ENCODE measurements at regions not wholly inside any gene's neighbourhood (a gene's known extent, or its start where the extent isn't known, plus 50 kb on each side); places are given as distances from the start of the nearest gene placed in this dataset.

- no peak for DNase-seq (ENCODE audit: low read depth)
- TF ChIP-seq MYC (IDR thresholded peaks at IDR 0.05; ENCODE audit: low read depth, low read length) (no peak), CTCF (IDR thresholded peaks at IDR 0.05; ENCODE audit: low read depth, low read length) (no peak), POLR2A (IDR thresholded peaks at IDR 0.05; ENCODE audit: extremely low read depth, insufficient read length) (no peak)
- TF ChIP-seq, protein P1, sequence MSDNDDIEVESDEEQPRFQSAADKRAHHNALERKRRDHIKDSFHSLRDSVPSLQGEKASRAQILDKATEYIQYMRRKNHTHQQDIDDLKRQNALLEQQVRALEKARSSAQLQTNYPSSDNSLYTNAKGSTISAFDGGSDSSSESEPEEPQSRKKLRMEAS (IDR thresholded peaks at IDR 0.05; ENCODE audit: low read depth, low read length): no peak
- H3K4me3 ChIP-seq (ENCODE audit: low read depth, low read length): no peak overlapping the region
Measured at GRCh38 chr1:25163986-25164385, 68.3 kb downstream of the SYF2 start.

GRCh38 chr1:25161981-25162380, 70.3 kb downstream of the SYF2 start:
- no peak overlapping the region for H3K4me3 ChIP-seq (ENCODE audit: low read depth, low read length)
- no peak for DNase-seq (ENCODE audit: low read depth)
- TF ChIP-seq POLR2A (IDR thresholded peaks at IDR 0.05; ENCODE audit: extremely low read depth, insufficient read length): no peak
- TF ChIP-seq MYC (IDR thresholded peaks at IDR 0.05; ENCODE audit: low read depth, low read length): no peak
- TF ChIP-seq, protein P1 (IDR thresholded peaks at IDR 0.05; ENCODE audit: low read depth, low read length): no peak
- no peak for TF ChIP-seq CTCF (IDR thresholded peaks at IDR 0.05; ENCODE audit: low read depth, low read length)

DNA sequence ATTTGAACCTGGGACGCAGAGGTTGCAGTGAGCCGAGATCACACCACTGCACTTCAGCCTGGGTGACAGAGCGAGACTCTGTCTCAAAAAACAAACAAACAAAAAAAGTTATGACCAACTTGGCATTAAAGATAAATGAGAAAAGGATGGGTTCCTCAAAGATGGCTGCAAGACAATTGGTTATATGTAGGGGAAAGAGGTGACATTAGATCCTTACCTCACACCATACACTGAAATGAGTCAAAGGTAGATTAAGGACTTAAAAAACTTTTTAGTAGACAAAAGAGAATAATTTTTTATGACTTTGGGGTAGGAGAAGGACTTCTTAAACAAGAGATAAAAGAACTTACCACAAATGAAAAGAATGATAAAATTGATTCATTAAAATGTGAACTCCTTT, 74.5 kb downstream of the SYF2 start:
- no peak for DNase-seq (ENCODE audit: low read depth)
- no peak for TF ChIP-seq MYC (IDR thresholded peaks at IDR 0.05; ENCODE audit: low read depth, low read length)
- TF ChIP-seq, protein P1 (IDR thresholded peaks at IDR 0.05; ENCODE audit: low read depth, low read length): no peak
- no peak for TF ChIP-seq CTCF (IDR thresholded peaks at IDR 0.05; ENCODE audit: low read depth, low read length)
- no peak for TF ChIP-seq POLR2A (IDR thresholded peaks at IDR 0.05; ENCODE audit: extremely low read depth, insufficient read length)
- H3K4me3 ChIP-seq (ENCODE audit: low read depth, low read length): no peak overlapping the region

GRCh38 chr1:25150985-25151495, 81.3 kb downstream of the SYF2 start:
- no peak overlapping the region for H3K4me3 ChIP-seq (ENCODE audit: low read depth, low read length)
- DNase-seq (ENCODE audit: low read depth): no peak
- TF ChIP-seq CTCF (IDR thresholded peaks at IDR 0.05; ENCODE audit: low read depth, low read length) (no peak), POLR2A (IDR thresholded peaks at IDR 0.05; ENCODE audit: extremely low read depth, insufficient read length) (no peak), MYC (IDR thresholded peaks at IDR 0.05; ENCODE audit: low read depth, low read length) (no peak)
- TF ChIP-seq, protein P1 (IDR thresholded peaks at IDR 0.05; ENCODE audit: low read depth, low read length): no peak

- no peak overlapping the region for H3K4me3 ChIP-seq (ENCODE audit: low read depth, low read length)
- peak; percentile 81 for DNase-seq (ENCODE audit: low read depth)
- peak; percentile 71 for TF ChIP-seq CTCF (IDR thresholded peaks at IDR 0.05; ENCODE audit: low read depth, low read length)
- no peak for TF ChIP-seq POLR2A (IDR thresholded peaks at IDR 0.05; ENCODE audit: extremely low read depth, insufficient read length)
- TF ChIP-seq MYC (IDR thresholded peaks at IDR 0.05; ENCODE audit: low read depth, low read length): no peak
- TF ChIP-seq, protein P1 (IDR thresholded peaks at IDR 0.05; ENCODE audit: low read depth, low read length): no peak
Measured at GRCh38 chr1:25148673-25149300, 83.5 kb downstream of the SYF2 start.

Measured in NB4 (cell line).